GM23248 (cell line): ENCODE measurements at regions not wholly inside any gene's neighbourhood (a gene's known extent, or its start where the extent isn't known, plus 50 kb on each side); places are given as distances from the start of the nearest gene placed in this dataset.

Source experiments
- EZH2 ChIP-seq: fragments of 200-600 bp; sonication (generic); IDR thresholded peaks from 2 replicates; pipeline ENCODE4 v1.6.1; 2018; ENCODE audit warnings: antibody characterized with exemption, mild to moderate bottlenecking; ENCODE audit not compliant: insufficient read depth, poor library complexity, severe bottlenecking
- EZH2phosphoT487 ChIP-seq: fragments of 200-600 bp; sonication (generic); IDR thresholded peaks from 2 replicates; pipeline ENCODE4 v1.6.1; 2018; ENCODE audit warnings: antibody characterized with exemption, moderate library complexity, mild to moderate bottlenecking, low read depth; ENCODE audit not compliant: insufficient read depth

GRCh38 chr9:135326633-135327152, 152.9 kb upstream of the PPP1R26 start:
- no peak for TF ChIP-seq EZH2
- TF ChIP-seq EZH2phosphoT487 = no peak
